ENCODE measurements at regions not wholly inside any gene's neighbourhood (a gene's known extent, or its start where the extent isn't known, plus 50 kb on each side); places are given as distances from the start of the nearest gene placed in this dataset.

DNA sequence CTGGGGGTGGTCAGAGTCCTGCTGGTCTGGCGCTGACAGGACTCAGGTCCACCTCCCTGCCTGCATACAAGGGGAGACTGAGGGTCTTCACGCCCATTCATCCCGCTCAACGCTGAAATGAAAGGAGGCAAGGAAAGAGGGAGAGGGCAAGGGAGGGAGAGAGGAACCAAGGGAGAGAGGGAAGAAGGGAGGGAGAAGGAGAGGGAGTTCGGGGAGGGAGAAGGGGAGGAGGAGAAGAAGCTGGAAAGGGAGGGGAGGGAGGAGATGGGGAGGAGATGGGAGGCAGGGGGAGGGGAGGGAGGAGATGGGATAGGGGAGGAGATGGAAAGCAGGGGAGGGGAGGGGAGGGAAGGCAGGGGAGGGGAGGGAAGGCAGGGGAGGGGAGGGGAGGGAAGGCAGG lies 69.4 kb upstream of the INPP5A start:
- TF ChIP-seq CTCF (IDR thresholded peaks at IDR 0.05) (no peak), EP300 (IDR thresholded peaks at IDR 0.05; ENCODE audit: low read depth) (no peak)

All from transverse colon (tissue), 3 donors.